Activated CD4-positive, alpha-beta T cell treated with anti-CD3 and anti-CD28 coated beads, Interleukin-2, amount 50 U/mL, for 4 hours (primary cell): ENCODE measurements at regions not wholly inside any gene's neighbourhood (a gene's known extent, or its start where the extent isn't known, plus 50 kb on each side); places are given as distances from the start of the nearest gene placed in this dataset.

Source experiments
- DNase-seq, 2 experiments: peaks; one replicate each; pipeline ENCODE4 v3.0.0-alpha.2; 2020

GRCh38 chr15:93171476-93171875 lies 82.5 kb upstream of the RGMA start:
- DNase-seq = no peak

- no peak for DNase-seq
Measured at GRCh38 chr15:93170329-93170728, 81.3 kb upstream of the RGMA start.

GRCh38 chr15:93168910-93169309 lies 79.9 kb upstream of the RGMA start:
- no peak for DNase-seq

- no peak for DNase-seq
Measured at GRCh38 chr15:93167291-93167690, 78.3 kb upstream of the RGMA start.

- DNase-seq = no peak
Measured at GRCh38 chr15:93166675-93167074, 77.7 kb upstream of the RGMA start.

GRCh38 chr15:93165734-93166470 lies 76.9 kb upstream of the RGMA start:
- DNase-seq = no peak

GRCh38 chr15:93164409-93164808 lies 75.4 kb upstream of the RGMA start:
- no peak for DNase-seq

GRCh38 chr15:93162560-93162959 lies 73.5 kb upstream of the RGMA start:
- no peak for DNase-seq

- DNase-seq = no peak
Measured at GRCh38 chr15:93159930-93160329, 70.9 kb upstream of the RGMA start.

- no peak for DNase-seq
Measured at GRCh38 chr15:93158097-93158900, 69.3 kb upstream of the RGMA start.

GRCh38 chr15:93154666-93155065 lies 65.7 kb upstream of the RGMA start:
- no peak for DNase-seq

- DNase-seq = no peak
Measured at GRCh38 chr15:93152951-93153350, 63.9 kb upstream of the RGMA start.

- no peak for DNase-seq
Measured at GRCh38 chr15:93152360-93152759, 63.3 kb upstream of the RGMA start.

GRCh38 chr15:93150910-93151881 lies 62.2 kb upstream of the RGMA start:
- no peak for DNase-seq

- no peak for DNase-seq
Measured at GRCh38 chr15:93146601-93147000, 57.6 kb upstream of the RGMA start.

GRCh38 chr15:93146196-93146595 lies 57.2 kb upstream of the RGMA start:
- DNase-seq = no peak

- DNase-seq = no peak
Measured at GRCh38 chr15:93144463-93145236, 55.6 kb upstream of the RGMA start.

- no peak for DNase-seq
Measured at GRCh38 chr15:93143186-93143585, 54.2 kb upstream of the RGMA start.

- DNase-seq = no peak
Measured at GRCh38 chr15:93141371-93141794, 52.4 kb upstream of the RGMA start.

GRCh38 chr15:93139436-93139835 lies 50.4 kb upstream of the RGMA start:
- DNase-seq = no peak

GRCh38 chr15:93138681-93139250 lies 49.8 kb upstream of the RGMA start:
- DNase-seq = no peak
